Uterus (tissue), 2 donors: ENCODE measurements at regions not wholly inside any gene's neighbourhood (a gene's known extent, or its start where the extent isn't known, plus 50 kb on each side); places are given as distances from the start of the nearest gene placed in this dataset.

Experiments
- CTCF ChIP-seq, 4 experiments: fragments of 200-600 bp in 2 of 4; fragments of 450-650 bp in 2 of 4; sonication (generic) in 2 of 4; IDR thresholded peaks; one replicate each; pipeline ENCODE4 v1.5.1; 2016 to 2019; ENCODE audit warnings: antibody characterized with exemption in 4 of 4, mild to moderate bottlenecking in 2 of 4, moderate library complexity in 1 of 4
- POLR2A ChIP-seq, 2 donors: fragments of 450-650 bp; IDR thresholded peaks; one replicate each; pipeline ENCODE4 v1.6.1; 2016; ENCODE audit warnings: antibody characterized with exemption in 2 of 2, mild to moderate bottlenecking in 1 of 2, moderate library complexity in 1 of 2

GRCh38 chr7:156039194-156039593, 226.9 kb upstream of the SHH start:
- TF ChIP-seq CTCF (IDR thresholded peaks at IDR 0.05) (no peak), POLR2A (IDR thresholded peaks at IDR 0.05) (no peak)
